ENCODE measurements at regions not wholly inside any gene's neighbourhood (a gene's known extent, or its start where the extent isn't known, plus 50 kb on each side); places are given as distances from the start of the nearest gene placed in this dataset.

GRCh38 chr2:215817046-215817445 is 196.3 kb downstream of the MREG start:
- no peak for TF ChIP-seq CTCF (IDR thresholded peaks at IDR 0.05; ENCODE audit: low read depth, low read length, missing control alignments)
- no peak for DNase-seq (ENCODE audit: extremely low read depth, low read depth)
- no peak overlapping the region for H3K4me3 ChIP-seq (replicated peaks; ENCODE audit: low read depth, low read length)

- H3K4me3 ChIP-seq (replicated peaks; ENCODE audit: low read depth, low read length), result no peak overlapping the region
- no peak for DNase-seq (ENCODE audit: extremely low read depth, low read depth)
- no peak for TF ChIP-seq CTCF (IDR thresholded peaks at IDR 0.05; ENCODE audit: low read depth, low read length, missing control alignments)
Measured at GRCh38 chr2:215816424-215816823, 196.9 kb downstream of the MREG start.

- no peak for DNase-seq (ENCODE audit: extremely low read depth, low read depth)
- no peak overlapping the region for H3K4me3 ChIP-seq (replicated peaks; ENCODE audit: low read depth, low read length)
- no peak for TF ChIP-seq CTCF (IDR thresholded peaks at IDR 0.05; ENCODE audit: low read depth, low read length, missing control alignments)
Measured at GRCh38 chr2:215815960-215816359, 197.4 kb downstream of the MREG start.

GRCh38 chr2:215812966-215813365 is 200.4 kb downstream of the MREG start:
- no peak for DNase-seq (ENCODE audit: extremely low read depth, low read depth)
- no peak for TF ChIP-seq CTCF (IDR thresholded peaks at IDR 0.05; ENCODE audit: low read depth, low read length, missing control alignments)

GRCh38 chr2:215811409-215812345 is 201.7 kb downstream of the MREG start:
- no peak overlapping the region for H3K4me3 ChIP-seq (replicated peaks; ENCODE audit: low read depth, low read length)
- no peak for DNase-seq (ENCODE audit: extremely low read depth, low read depth)
- TF ChIP-seq CTCF (IDR thresholded peaks at IDR 0.05; ENCODE audit: low read depth, low read length, missing control alignments), result no peak

More at GRCh38 chr2:215812966-215813365, 200.4 kb downstream of the MREG start:
- no peak overlapping the region for H3K4me3 ChIP-seq (replicated peaks; ENCODE audit: low read depth, low read length)

- no peak for TF ChIP-seq CTCF (IDR thresholded peaks at IDR 0.05; ENCODE audit: low read depth, low read length, missing control alignments)
- no peak for DNase-seq (ENCODE audit: extremely low read depth, low read depth)
- no peak overlapping the region for H3K4me3 ChIP-seq (replicated peaks; ENCODE audit: low read depth, low read length)
Measured at GRCh38 chr2:215811003-215811402, 202.3 kb downstream of the MREG start.
